ENCODE measurements at regions not wholly inside any gene's neighbourhood (a gene's known extent, or its start where the extent isn't known, plus 50 kb on each side); places are given as distances from the start of the nearest gene placed in this dataset.

GRCh38 chr3:10759495-10759894, 56.5 kb upstream of the SLC6A11 start:
- TF ChIP-seq KAT7 (CRISPR knock-in tag; IDR thresholded peaks at IDR 0.05; ENCODE audit: borderline replicate concordance) (no peak), RELA (CRISPR knock-in tag; IDR thresholded peaks at IDR 0.05; ENCODE audit: borderline replicate concordance) (no peak), CTCF (IDR thresholded peaks at IDR 0.05) (no peak), PRDM15 (CRISPR knock-in tag; IDR thresholded peaks at IDR 0.05) (no peak), PREB (CRISPR knock-in tag; IDR thresholded peaks at IDR 0.05; ENCODE audit: borderline replicate concordance) (no peak), ZNF232 (CRISPR knock-in tag; IDR thresholded peaks at IDR 0.05) (no peak)
